Stromal cell of bone marrow (primary cell): ENCODE measurements at regions not wholly inside any gene's neighbourhood (a gene's known extent, or its start where the extent isn't known, plus 50 kb on each side); places are given as distances from the start of the nearest gene placed in this dataset.

Source experiments
- DNase-seq: peaks from one replicate; pipeline ENCODE4 v3.0.0-alpha.2; 2012; ENCODE audit warnings: low read depth

DNA sequence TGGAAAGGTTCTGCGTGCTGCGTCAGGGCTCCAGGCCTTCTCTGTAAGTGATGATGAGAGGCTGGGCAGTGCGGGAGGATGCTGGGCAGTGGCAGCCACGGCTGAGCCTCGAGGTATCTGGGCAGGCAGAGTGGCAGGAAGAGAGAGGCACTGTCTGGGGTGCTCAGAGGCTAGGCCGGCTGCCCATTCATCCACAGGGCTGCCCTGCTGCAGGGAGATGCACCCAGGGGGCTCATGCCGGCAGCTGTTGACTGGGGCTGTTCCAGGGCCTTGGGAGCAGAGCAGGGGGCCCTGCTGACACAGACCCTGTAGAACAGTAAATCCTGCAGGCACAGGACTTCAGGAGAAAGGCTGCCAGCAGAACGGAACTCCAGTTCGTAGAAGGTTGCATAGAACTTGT, 88.8 kb downstream of the BOD1 start:
- DNase-seq, result no peak

DNA sequence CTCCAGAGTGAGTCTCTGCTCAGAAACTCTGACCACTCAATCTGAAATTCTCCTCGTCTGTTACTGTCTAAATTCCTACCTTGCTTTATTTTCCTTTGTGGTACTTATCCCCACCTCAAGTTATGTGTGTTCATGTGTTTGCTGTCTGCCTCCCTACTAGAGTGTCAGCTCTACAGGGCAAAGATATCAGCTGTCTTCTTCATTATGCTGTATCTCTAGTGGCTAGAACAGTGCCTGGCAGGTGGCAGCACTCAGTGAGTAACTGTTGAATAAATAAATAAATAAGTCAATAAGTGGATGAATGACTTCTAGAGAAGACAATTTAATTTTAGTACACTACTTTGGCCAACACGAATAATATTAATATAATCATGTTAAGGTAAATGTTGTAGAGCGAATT, 92.3 kb downstream of the BOD1 start:
- DNase-seq, result no peak

DNA sequence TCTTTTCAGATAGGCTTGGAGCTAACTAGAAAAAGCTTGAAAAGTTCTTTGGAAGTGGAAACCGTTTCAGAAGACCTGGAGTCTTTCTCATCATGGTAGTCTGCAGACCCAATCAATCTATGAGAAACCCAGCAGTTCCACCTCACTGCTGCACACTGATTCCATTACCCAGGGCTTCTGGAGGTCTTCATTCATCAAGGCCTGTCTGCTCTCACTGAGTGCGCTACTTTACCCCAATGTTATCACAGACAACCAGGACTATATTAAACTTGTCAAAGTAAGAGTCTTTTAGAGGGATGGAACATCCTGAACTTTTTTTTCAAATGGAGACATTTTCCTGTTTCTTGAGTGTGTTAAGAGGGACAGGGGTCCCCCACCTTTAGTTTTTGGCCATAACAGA, 93.1 kb downstream of the BOD1 start:
- no peak for DNase-seq

DNA sequence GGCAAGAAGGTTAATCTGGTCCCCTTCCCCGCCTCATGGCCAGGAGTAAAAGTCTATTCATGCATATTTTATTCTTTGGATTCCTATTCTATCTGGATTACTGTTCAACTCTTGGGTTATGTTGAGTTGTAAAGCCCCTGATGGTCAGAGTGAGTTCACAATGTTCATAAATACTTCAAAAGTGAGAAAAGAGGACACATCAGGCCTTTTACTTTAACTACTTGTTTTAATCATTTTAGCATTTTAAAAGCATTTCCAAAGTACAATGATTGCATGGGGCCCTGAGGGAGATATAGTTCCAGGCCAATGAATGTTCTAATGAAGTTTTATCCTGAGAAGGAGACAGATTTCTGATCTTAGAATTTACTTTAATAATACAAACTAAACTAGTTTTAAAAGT, 93.9 kb downstream of the BOD1 start:
- no peak for DNase-seq

DNA sequence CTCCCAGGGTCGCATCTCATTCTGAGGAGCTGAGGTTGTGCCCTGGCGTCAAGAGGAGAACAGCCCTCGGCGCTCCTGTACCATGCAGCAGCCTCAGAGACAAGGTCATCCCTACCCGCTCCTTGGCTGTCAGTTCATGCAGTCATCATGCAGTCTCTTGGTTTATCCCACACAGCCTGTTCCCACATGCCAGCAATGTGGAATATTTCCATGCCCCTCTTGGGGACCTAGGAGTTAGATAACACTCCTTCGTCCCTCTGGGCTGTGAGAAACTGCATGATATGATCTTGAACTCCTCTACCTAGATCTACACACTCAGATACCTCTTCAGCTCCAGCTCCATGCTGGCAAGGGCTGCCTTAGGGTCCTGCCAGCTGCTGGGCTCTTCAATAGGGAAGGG, 97.6 kb downstream of the BOD1 start:
- no peak for DNase-seq

DNA sequence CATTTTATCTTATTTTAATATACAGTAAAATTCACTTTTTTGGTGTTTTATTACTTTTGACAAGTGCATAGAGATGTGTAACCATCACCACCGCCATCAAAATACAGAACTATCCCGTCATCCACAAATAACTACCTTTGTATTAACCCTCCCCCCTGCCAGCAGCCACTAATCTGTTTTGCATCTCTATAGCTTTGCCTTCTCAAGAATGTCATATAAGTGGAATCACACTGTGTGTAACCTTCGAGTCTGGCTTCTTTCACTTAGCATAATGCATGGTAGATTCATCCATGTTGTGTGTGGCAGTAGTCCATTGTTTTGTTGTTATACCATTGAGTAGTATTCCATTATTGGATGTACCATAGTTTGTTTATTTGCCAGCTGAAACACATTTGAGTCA, 98.8 kb downstream of the BOD1 start:
- no peak for DNase-seq

DNA sequence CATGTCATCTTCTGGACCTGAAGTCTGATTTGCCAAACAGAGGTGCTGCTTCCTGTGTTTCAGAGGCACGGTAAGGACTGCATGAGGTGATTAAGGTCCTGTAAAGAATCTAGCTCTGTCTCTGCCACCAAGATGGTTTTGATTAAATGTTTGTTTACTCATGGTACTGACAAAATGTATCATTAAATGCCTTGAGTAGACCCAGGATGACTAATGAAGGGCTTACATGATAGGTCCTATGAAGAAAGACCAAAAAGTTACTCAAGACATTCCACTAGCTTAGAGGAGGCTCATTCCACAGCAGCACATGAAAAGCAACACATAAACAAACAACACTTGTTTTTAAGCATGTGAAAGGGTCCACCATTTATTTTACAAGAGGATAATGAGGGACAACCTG, 100.9 kb downstream of the BOD1 start:
- DNase-seq, result peak; percentile 45

DNA sequence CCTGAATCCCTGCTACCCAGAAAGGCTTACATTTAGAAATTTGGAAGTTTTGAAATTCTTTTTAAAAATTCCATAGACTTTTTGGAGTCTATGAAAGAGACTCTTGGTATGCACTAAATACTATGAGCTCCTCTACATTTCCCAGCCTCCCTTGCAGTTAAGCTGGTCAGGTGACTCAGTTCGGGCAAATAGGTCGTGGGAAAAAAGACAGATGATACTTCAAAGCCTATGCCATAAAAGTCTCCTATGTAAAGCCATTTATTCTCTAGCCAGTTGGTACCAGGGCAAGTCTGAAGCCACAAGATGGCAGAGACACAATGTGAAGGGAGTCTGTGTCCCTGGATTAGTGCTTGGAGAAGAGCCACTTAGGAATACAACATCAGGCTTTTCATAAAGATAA, 101.8 kb downstream of the BOD1 start:
- no peak for DNase-seq

DNA sequence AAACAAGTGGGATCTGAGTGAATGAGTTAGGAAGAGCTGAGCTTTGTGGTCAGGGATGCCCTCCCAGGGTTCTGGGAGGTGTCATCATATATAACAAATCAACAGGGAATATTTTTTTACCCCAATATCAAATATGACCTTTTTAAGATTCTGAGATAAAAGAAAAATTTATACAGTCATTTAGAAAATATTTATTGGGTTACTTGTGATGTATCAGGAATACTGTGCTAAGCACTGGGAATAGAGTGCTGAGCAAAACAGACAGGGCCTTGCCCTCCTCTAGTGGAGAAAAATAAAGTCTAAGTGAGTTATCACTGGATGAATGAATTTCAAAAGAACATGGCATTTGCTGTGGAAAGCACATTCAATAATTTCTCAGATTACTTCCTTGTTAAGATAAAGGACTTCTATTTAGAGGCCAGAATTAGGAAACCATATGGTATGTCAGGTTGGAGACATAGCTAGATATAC, 102.9 kb downstream of the BOD1 start:
- DNase-seq, result no peak

DNA sequence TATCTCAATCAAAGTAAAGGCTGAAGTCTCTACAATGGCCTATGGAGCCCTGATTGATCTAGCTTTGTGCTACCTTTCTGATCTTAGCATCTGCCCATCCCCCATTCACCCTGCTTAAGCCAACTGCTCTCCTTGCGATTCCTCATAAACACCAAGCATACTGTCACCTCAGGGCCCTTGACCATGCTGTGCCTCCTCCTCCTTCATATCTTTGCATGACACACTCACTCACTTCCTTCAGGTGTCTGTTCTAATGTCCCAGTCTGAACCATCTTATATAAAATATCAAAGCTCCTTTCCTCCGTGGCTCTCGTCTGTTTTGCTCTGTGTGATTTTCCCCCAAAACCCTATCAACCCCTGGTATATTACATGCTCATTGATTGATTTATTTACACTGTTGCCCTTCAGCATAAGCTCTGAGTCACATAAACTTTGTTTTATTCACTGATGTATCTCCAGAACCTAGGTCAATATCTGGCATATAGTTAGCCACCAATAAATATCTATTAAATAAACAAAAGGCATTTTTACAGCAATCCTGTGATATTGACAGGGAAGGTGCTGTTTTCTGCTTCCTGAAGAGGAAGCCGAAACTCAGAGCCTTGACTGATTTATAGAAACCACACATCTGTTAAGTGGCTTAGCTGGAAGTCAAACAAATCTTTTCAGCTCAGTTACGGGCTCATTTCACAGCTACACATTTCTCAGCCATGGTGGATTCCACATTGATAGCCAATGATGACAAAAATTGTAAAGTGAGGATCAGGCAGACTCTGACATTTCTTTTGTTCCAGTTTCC, 103.6 kb downstream of the BOD1 start:
- DNase-seq, result no peak

DNA sequence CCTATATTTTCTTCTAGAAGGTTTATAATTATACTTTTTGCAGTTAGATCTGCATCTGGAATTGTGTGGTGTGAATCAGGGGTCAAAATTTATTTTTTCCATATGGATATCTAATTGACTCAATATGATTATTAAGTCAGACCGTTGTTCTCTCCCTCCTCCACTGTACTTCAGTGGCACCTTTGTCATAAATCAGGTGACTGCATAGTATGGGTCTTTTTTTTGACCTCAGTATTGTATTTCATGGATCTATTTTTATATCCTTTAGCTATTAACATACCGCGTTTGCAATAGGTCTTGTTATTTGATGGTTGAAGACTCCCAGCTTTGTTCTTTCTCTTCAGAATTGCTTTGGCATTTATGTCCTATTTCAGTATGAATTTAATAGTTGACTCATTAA, 107.4 kb downstream of the BOD1 start:
- DNase-seq, result no peak

DNA sequence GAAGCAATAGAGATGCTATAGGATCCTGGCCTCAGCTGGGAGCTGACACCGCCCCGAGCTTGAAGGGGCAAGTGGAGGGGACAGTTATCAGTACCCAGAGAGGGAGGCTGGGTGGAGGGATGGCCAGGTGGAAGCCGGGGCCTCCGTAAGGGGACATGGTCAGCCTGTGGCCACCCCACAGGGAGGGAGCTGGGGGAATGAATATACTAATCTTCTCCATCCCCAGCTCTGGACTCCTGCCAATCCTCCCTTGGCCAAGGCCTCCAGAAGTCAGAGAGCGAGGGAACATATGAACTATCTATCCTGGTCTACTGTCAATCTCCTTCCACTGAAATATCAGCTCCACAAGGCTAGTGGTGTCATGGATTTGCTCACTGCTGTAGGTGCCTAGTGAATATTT, 109.3 kb downstream of the BOD1 start:
- DNase-seq, result no peak

DNA sequence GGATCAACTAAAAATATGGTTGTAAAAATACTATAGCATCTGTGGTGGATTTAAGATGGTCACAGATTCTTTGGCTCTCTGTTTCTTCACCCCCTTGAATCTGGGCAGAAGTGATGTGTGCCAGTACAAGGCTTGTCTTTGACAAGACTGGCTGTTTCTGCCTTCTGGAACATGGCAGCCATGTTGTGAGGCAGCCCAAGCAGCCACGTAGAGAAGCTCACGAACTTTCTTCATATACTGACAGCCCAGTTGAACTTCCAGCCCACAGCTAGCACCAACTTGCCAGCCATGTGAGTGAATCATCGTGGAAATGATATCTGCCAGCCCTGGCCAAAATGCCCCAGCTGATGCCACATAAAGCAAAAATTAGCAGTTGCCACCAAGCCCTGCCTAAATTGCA, 110.8 kb downstream of the BOD1 start:
- DNase-seq, result no peak

DNA sequence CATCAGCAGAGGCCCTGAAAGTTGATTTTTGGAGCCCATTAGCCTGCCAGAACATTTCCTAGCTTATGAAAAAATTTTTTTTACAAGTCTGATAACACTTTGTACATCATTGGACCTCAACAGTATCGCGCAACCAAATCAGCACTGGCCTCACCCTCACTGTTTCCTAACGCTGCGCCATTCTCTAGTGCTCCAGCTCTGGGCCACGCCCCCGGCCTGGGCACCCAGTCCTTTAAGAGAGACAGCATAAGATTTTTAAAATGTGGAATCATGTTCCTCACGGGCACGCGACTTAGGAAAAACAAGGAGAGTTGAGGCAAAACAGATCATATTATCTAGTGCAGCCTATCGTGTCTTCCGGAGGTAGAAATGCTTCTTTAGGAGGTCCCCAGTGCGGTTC, 114.5 kb downstream of the BOD1 start:
- DNase-seq, result no peak

DNA sequence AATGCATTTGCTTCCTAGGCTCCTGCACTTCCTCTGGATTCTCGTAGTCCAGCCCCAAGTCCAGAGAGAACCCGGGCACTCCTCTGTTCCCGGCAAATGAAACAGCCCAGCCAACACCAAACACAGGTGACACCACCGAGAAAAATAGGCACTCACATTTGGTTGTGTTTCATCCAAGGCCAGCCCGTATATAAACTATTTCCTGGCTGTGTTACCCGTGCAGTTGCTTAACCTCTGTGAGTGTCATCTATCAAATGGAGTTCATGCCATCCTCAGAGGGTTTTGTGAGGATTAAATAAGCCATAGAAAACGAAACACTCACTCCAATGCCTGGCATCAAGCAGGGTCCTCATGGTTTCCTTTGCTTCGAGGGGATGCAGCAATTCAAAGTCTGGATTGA, 115.2 kb downstream of the BOD1 start:
- no peak for DNase-seq

DNA sequence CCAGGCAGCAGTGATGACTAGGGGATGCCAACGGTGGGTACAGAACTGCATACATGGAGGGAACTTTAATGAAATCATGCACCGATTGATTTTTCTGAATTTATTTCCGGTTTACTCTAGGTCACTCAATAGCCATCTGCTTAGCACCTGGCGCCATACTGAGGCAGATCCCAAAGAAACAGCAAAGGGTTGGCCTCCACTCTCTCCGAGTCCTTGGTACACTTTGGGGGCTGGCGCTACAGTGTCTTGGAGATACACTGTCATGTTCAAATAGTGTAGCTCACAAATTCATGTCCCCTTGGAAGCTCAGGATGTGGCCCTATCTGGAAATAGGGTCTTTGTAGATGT, 116.3 kb downstream of the BOD1 start:
- DNase-seq, result no peak

DNA sequence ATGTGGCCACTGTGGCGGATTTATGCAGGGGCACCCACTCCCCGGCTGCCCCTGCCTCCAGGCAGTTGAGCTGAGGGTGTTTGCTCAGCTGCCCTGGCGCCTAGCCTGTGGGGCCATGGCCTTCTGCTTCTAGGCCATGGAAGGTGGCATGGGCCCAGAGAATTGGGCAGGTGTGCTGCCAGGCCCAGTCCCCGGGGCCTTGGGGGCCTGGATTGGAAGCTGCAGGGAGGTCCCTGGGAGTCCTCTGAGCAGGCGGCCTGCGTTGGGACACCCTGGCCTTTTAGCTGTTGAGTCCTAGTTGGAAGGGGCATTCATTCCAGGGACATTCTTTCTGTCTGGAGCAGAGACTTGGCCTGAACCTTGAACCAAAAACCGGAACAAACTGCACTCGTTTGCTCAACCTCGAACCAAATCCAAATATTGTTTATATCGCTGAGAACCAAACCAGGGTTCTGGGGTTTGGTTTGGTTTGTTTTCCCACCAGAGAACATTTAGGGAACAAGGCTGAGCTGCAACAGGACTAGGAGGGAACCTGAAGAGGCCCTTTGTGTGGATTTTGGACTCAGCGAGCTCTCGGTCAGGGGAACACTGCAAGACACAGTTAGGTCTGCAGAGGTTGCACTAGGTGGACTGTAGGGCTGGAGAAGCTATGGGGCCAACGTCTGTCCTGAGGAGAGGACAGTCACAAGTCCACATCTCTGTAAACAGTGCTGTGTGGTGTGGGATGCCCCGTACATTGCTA, 116.8 kb downstream of the BOD1 start:
- no peak for DNase-seq

DNA sequence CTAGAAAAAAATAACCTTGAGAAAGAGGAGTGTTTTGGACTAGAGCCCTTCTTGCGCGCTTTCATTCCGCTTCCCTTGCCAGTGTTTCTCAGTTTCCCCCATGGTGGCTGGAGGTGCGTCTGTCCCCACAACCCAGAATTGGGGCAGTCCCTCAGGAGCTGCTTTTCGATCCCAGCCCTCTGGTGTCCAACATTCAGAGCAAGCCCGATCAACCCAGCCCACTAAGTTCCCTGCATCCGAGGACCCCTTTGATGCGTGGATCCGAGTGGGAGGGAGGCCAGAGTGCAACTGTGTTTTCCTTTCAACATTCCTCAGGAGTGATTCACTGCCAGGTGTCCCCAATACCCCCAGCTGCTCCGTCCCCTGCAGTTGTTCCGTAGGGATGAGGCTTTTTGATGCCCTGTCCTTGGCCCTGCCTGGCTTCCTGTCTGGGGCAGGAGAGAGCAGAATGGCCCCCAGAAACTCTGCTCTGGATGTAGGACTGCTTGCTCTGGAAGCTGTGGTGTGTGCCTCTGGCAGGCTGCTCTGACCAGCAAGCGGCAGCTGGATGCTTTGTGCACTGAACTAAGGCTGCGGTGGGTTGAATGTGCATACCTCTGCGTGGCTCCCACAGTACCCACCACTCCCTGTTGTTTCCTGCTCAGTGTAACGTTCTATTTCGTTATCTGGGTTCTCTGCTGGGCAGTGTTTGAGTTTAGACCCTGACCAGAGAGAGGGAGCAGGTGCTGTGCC, 117.5 kb downstream of the BOD1 start:
- no peak for DNase-seq

DNA sequence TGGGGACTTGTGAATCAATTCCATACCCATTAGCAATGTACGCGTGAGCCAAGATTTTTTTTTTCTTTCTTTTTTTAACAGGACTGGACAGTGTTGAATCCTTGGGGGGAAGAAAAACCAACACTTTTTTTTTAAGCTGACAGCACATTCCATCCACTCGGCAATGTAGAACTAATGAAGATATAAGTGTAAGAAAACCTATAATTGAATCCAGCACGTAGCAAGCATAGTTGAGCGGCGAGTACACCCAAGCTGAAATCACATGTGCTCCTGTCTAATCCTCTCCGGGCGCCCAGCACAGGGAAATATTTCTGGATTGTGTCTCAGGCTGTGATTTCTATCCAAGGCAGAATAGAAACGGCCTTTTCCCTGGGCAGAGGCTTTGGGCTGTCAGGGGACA, 118.2 kb downstream of the BOD1 start:
- DNase-seq, result no peak

DNA sequence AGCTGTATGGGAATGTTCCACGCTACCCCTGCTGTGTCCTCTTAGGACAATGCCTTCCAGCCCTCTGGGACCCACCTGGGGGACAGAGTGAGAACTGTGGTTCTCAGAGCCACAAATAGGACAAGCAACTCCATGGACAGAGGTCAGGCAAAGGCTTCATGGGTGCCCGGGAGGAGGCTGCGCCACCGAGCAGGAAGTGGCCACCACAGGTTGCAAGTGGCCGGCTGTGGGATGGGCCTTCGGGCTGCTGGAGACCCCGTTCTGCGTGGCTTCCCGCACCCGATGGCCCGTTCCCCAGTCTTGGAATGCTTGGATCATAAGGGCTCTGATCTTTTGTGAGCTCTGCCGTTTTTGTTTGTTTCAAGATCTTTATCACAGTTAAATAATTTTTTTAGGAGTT, 118.8 kb downstream of the BOD1 start:
- DNase-seq, result no peak

DNA sequence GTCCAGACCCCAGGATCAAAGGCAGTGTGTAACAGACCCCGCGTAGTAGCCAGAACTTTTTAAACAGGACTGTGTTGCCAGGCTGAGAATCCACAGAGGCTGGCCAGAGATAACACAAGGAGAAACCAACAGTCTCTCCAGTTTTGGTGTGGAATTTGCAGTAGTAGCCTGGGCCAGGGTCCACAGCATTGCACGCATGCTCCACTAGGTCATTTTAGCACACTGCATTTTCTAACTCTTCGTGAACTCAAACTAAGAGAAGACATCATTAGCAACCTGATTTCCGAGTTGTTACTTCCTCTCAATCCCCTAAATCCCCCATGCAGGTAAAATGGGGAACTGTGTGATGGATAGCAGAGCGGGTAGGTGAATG, 119.6 kb downstream of the BOD1 start:
- DNase-seq, result no peak

DNA sequence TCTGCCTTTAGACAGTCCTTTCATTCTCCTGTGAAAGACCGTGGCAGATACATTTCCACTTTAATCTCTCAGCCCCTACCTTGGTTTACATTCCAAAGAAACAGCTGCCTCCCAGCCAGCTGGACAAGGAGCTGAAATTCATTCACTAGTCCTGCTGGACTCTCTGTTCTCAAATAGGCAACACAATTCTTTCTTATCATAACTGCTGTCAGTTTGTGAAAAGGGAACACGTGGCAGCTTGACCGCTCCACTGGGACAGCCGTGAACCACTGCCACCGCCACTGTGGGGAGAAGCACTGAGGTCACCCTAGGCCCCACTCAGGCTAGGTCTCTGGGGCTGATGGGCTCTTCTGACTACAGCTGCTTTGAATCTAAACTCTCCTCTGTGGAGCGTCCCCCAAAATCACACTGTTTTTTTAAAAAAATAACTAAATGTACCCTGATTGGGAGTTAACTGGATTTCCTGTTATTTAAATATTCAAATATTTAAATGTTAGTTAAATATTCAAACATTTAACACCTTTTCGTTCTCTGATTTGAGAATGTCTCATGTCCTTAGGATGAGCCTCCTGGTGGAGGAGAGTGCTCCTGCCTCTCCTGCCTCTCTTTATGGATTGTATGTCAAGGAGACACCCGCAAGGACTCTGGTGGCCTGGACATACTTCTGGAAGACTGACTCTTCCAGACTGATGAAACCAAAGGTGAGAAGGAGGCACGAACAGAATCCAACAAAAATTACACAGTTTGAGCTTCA, 120.1 kb downstream of the BOD1 start:
- DNase-seq, result no peak
